Adrenal gland (tissue), 9 donors: ENCODE measurements at regions not wholly inside any gene's neighbourhood (a gene's known extent, or its start where the extent isn't known, plus 50 kb on each side); places are given as distances from the start of the nearest gene placed in this dataset.

Experiments used
- DNase-seq, 7 donors: peaks; one replicate each; pipeline ENCODE4 v3.0.0-alpha.2; 2019 to 2020
- H3K27ac ChIP-seq, 5 donors: fragments of 200-600 bp; sonication (generic) in 4 of 5; 1 replicate in 3 of 5; 2 replicates in 2 of 5; pipeline versions ENCODE4 v1.5.1 to v1.8.0; 2016 to 2020; ENCODE audit warnings: mild to moderate bottlenecking in 1 of 5
- H3K27me3 ChIP-seq: fragments of 200-600 bp; 2 replicates; pipeline ENCODE4 v1.8.0; 2021
- H3K36me3 ChIP-seq, 2 donors: fragments of 200-600 bp; replicated peaks in 1 of 2; 1 replicate in 1 of 2; 2 replicates in 1 of 2; pipeline versions ENCODE4 v1.5.1 to v1.8.0; 2018 to 2022
- H3K4me1 ChIP-seq, 2 donors: fragments of 200-600 bp; replicated peaks in 1 of 2; 1 replicate in 1 of 2; 2 replicates in 1 of 2; pipeline versions ENCODE4 v1.5.1 to v1.8.0; 2018 to 2021
- H3K4me3 ChIP-seq, 4 donors: fragments of 200-600 bp; sonication (generic) in 3 of 4; one replicate each; pipeline ENCODE4 v1.5.1; 2016 to 2018
- H3K9me3 ChIP-seq, 3 donors: fragments of 200-600 bp; sonication (generic) in 1 of 3; replicated peaks in 1 of 3; 1 replicate in 2 of 3; 2 replicates in 1 of 3; pipeline versions ENCODE4 v1.5.1 to v1.8.0; 2016 to 2021
- POLR2A ChIP-seq, 2 donors: fragments of 450-650 bp; IDR thresholded peaks; one replicate each; pipeline ENCODE4 v1.6.1; 2017; ENCODE audit warnings: antibody characterized with exemption in 2 of 2, mild to moderate bottlenecking in 2 of 2, moderate library complexity in 1 of 2
- WGBS, 4 donors: extraction: QIAGEN DNeasy Blood & Tissue Kit in 2 of 4; methylation state at CpG; one replicate each; pipeline versions ENCODE4 v1.1.5 to v1.1.7; 2013 to 2017; 5-methylcytosine and 5-hydroxymethylcytosine counted together
- intact Hi-C, 2 donors: fragments of 100-400 bp; cut with DNase I; formaldehyde crosslinking; loops; one replicate each; pipeline versions ENCODE4 v1.14.1 to v1.15.0; 2022 to 2023
- TF ChIP-seq, protein P1 (sequence below), 6 experiments: fragments of 450-650 bp in 4 of 6; fragments of 200-600 bp in 2 of 6; sonication (generic) in 1 of 6; IDR thresholded peaks; 1 replicate in 5 of 6; 2 replicates in 1 of 6; pipeline versions ENCODE4 v1.5.1 to v1.8.0; 2016 to 2021; ENCODE audit warnings: antibody characterized with exemption in 6 of 6, mild to moderate bottlenecking in 2 of 6, moderate library complexity in 1 of 6
- donor health status: healthy with polysubstance abuse.
- donor health status: Bipolar disorder and iron deficiency.
- donor health status: DM: yes; HTN: yes; CAD: no.
- donor health status: DM: no; HTN: no; CAD: no.
- donor health status: DM: no; HTN: no; CAD: no.

DNA sequence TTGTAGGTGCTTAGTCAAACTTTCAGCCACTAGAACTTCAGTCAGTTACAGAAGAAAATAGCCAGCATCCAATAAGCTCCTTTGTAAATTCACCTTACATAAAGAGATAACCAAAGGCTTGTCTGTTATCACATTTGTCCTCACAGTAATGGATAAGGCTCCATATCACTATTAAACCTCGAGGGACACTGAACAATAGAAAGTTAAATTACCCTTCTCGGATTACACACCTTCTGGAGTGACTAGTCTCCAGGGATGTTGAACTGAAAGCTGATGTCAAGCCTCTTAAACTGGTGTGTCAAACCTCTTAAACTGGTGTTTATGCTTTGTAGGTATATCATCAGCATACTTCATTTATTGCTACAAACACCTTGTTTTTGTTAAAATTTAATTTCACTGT is 639.0 kb downstream of the CENPC start:
- H3K4me1 ChIP-seq, result no peaks in the 10 kb centered on the region
- H3K36me3 ChIP-seq, result no peaks in the 10 kb centered on the region
- intact Hi-C loops, result no loop called here
- H3K4me3 ChIP-seq, result no peak overlapping the region
- no peak for DNase-seq
- no peak overlapping the region for H3K27ac ChIP-seq
- no peaks in the 10 kb centered on the region for H3K9me3 ChIP-seq
- 21 to 39% (median 34%) methylated on average over 2 of the region's 2 CpGs for WGBS, 4 donors
- no peaks in the 10 kb centered on the region for H3K27me3 ChIP-seq
- no peak for TF ChIP-seq POLR2A (IDR thresholded peaks at IDR 0.05)
- TF ChIP-seq, protein P1, sequence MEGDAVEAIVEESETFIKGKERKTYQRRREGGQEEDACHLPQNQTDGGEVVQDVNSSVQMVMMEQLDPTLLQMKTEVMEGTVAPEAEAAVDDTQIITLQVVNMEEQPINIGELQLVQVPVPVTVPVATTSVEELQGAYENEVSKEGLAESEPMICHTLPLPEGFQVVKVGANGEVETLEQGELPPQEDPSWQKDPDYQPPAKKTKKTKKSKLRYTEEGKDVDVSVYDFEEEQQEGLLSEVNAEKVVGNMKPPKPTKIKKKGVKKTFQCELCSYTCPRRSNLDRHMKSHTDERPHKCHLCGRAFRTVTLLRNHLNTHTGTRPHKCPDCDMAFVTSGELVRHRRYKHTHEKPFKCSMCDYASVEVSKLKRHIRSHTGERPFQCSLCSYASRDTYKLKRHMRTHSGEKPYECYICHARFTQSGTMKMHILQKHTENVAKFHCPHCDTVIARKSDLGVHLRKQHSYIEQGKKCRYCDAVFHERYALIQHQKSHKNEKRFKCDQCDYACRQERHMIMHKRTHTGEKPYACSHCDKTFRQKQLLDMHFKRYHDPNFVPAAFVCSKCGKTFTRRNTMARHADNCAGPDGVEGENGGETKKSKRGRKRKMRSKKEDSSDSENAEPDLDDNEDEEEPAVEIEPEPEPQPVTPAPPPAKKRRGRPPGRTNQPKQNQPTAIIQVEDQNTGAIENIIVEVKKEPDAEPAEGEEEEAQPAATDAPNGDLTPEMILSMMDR (IDR thresholded peaks at IDR 0.05), result no peak

DNA sequence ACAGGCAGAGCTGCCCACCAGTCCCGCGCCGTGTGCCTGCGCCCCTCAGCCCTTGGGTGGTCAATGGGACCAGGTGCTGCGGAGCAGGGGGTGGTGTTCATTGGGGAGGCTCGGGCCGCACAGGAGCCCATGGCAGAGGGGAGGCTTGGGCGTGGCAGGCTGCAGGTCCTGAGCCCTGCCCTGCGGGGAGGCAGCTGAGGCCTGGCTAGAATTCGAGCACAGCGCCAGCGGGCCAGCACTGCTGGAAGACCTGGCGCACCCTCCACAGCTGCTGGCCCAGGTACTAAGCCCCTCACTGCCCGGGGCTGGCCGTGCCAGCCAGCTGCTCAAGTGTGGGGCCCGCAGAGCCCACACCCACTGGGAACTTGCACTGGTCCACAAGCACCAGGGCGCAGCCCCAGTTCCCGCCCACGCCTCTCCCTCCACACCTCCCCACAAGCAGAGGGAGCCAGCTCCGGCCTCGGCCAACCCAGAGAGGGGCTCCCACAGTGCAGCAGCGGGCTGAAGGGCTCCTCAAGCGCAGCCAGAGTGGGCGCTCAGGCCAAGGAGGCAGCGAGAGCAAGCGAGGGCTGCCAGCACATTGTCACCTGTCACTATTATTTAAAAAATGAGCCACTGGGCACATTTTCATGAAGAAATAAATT is 645.8 kb downstream of the CENPC start:
- no peak for DNase-seq
- Histone ChIP-seq H3K4me3 (no peak overlapping the region), H3K27me3 (no peaks in the 10 kb centered on the region), H3K36me3 (no peaks in the 10 kb centered on the region), H3K4me1 (no peaks in the 10 kb centered on the region), H3K27ac (no peak overlapping the region), H3K9me3 (no peaks in the 10 kb centered on the region)
- TF ChIP-seq, protein P1 (IDR thresholded peaks at IDR 0.05), result no peak
- no peak for TF ChIP-seq POLR2A (IDR thresholded peaks at IDR 0.05)
- intact Hi-C loops, result no loop called here
- WGBS, 4 donors, result 92 to 97% (median 95%) methylated on average over 13 to 26 of the region's 26 CpGs

DNA sequence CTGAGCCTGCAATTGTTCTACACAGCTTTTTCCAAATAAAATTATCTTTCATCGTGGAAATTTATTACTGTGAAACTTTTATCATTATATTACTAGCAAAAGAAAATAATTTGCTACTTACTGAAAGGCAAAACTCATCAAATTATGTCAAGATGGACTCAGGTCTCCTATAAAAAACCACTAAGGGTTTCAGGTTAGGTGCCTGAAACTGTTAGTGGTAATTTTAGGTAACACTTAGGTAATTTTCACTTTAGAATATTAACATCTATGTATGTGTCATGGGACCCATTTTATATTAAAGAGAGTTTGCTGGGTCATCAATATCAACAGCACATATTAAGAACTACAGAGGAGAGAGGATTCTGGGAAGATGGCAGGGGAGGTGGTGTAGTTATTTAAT is 651.5 kb downstream of the CENPC start:
- Histone ChIP-seq H3K9me3 (no peaks in the 10 kb centered on the region), H3K27ac (no peak overlapping the region), H3K27me3 (no peaks in the 10 kb centered on the region), H3K36me3 (no peaks in the 10 kb centered on the region), H3K4me3 (no peak overlapping the region), H3K4me1 (no peaks in the 10 kb centered on the region)
- 57 to 82% (median 62%) methylated on average over 1 of the region's 1 CpG for WGBS, 4 donors
- DNase-seq, result no peak
- intact Hi-C loops, result no loop called here
- no peak for TF ChIP-seq POLR2A (IDR thresholded peaks at IDR 0.05)
- TF ChIP-seq, protein P1 (IDR thresholded peaks at IDR 0.05), result no peak

DNA sequence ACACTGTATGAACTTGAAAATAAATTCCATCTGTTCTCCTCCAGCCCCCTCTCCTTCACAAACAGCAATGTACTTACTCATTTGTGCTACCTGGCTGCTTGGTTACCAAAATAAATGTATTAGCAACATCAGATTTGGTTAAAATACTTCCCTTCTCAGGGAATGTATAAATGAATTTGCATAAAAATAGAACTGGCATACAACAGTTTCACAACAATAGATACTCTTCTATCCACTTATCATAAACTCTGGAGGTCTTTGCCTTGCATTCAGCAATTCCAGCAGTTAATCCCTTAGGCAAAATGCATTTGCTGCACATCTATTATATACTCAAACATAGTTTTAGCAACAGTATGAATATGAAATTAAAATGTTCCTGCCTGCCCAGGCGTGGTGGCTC is 658.2 kb downstream of the CENPC start:
- DNase-seq, result no peak
- WGBS, 4 donors, result 50 to 78% (median 68%) methylated on average over 1 of the region's 1 CpG
- intact Hi-C loops, result no loop called here
- Histone ChIP-seq H3K4me1 (no peaks in the 10 kb centered on the region), H3K4me3 (no peak overlapping the region), H3K9me3 (no peaks in the 10 kb centered on the region), H3K27ac (no peak overlapping the region), H3K36me3 (no peaks in the 10 kb centered on the region), H3K27me3 (no peaks in the 10 kb centered on the region)
- TF ChIP-seq, protein P1 (IDR thresholded peaks at IDR 0.05), result no peak
- TF ChIP-seq POLR2A (IDR thresholded peaks at IDR 0.05), result no peak
